DND-41 (cell line): ENCODE measurements at regions not wholly inside any gene's neighbourhood (a gene's known extent, or its start where the extent isn't known, plus 50 kb on each side); places are given as distances from the start of the nearest gene placed in this dataset.
"Not testable (repeated sequence)": the region's sequence is repeated elsewhere in the genome, so short reads cannot be mapped to it uniquely, and the experiment has no call there.

ENCODE experiments used
- EZH2 ChIP-seq: IDR thresholded peaks from 3 replicates; pipeline ENCODE4 v1.6.1; 2012; ENCODE audit warnings: borderline replicate concordance, low read depth, mild to moderate bottlenecking, moderate library complexity, low read length, inconsistent platforms; ENCODE audit not compliant: severe bottlenecking
- TF ChIP-seq, protein P1 (sequence below): IDR thresholded peaks from 2 replicates; pipeline ENCODE4 v1.5.1; 2012; ENCODE audit warnings: borderline replicate concordance, low read length, moderate library complexity, mild to moderate bottlenecking; ENCODE audit not compliant: poor library complexity, severe bottlenecking; ENCODE audit errors: extremely low read depth

DNA sequence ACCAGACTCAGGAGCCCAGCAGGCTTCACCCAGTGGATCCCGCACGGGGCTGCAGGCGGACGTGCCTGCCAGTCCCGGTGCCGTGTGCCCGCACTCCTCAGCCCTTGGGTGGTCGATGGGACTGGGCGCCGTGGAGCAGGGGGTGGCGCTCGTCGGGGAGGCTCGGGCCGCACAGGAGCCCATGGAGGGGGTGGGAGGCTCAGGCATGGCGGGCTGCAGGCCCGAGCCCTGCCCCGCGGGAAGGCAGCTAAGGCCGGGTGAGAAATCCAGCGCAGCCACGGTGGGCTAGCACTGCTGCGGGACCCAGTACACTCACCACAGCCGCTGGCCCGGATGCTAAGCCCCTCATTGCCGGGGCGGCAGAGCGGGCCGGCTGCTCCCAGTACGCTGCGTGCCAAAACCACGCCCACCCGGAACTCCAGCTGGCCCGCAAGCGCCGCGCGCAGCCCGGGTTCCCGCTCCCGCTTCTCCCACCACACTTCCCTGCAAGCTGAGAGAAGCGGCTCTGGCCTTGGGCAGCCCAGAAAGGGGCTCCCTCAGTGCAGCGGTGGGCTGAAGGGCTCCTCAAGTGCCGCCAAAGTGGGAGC, 977.0 kb upstream of the LRFN5 start:
- TF ChIP-seq, protein P1, sequence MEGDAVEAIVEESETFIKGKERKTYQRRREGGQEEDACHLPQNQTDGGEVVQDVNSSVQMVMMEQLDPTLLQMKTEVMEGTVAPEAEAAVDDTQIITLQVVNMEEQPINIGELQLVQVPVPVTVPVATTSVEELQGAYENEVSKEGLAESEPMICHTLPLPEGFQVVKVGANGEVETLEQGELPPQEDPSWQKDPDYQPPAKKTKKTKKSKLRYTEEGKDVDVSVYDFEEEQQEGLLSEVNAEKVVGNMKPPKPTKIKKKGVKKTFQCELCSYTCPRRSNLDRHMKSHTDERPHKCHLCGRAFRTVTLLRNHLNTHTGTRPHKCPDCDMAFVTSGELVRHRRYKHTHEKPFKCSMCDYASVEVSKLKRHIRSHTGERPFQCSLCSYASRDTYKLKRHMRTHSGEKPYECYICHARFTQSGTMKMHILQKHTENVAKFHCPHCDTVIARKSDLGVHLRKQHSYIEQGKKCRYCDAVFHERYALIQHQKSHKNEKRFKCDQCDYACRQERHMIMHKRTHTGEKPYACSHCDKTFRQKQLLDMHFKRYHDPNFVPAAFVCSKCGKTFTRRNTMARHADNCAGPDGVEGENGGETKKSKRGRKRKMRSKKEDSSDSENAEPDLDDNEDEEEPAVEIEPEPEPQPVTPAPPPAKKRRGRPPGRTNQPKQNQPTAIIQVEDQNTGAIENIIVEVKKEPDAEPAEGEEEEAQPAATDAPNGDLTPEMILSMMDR: not testable (repeated sequence)
- not testable (repeated sequence) for TF ChIP-seq EZH2
